Esophagus squamous epithelium (tissue), 5 donors: ENCODE measurements at regions not wholly inside any gene's neighbourhood (a gene's known extent, or its start where the extent isn't known, plus 50 kb on each side); places are given as distances from the start of the nearest gene placed in this dataset.
"Not testable (repeated sequence)": the region's sequence is repeated elsewhere in the genome, so short reads cannot be mapped to it uniquely, and the experiment has no call there.

Experiments
- DNase-seq: peaks from one replicate; lab custom pipeline; 2025; lab: John Stamatoyannopoulos, UW
- H3K27ac ChIP-seq, 4 donors: fragments of 200-600 bp; sonication (generic); one replicate each; pipeline ENCODE4 v1.5.1; 2016 to 2019; ENCODE audit warnings: mild to moderate bottlenecking in 1 of 4
- H3K27me3 ChIP-seq, 4 donors: fragments of 200-600 bp; sonication (generic); 1 replicate in 3 of 4; 2 replicates in 1 of 4; pipeline versions ENCODE4 v1.5.1 to v1.6.0; 2017 to 2021; ENCODE audit warnings: antibody characterized with exemption in 1 of 4
- H3K36me3 ChIP-seq, 3 donors: fragments of 200-600 bp; sonication (generic); one replicate each; pipeline ENCODE4 v1.5.1; 2016 to 2019
- H3K4me1 ChIP-seq, 3 donors: fragments of 200-600 bp; sonication (generic); one replicate each; pipeline ENCODE4 v1.5.1; 2017 to 2019
- H3K4me3 ChIP-seq, 4 donors: fragments of 200-600 bp; sonication (generic); 1 replicate in 3 of 4; 2 replicates in 1 of 4; pipeline ENCODE4 v1.5.1; 2016 to 2019; ENCODE audit warnings: mild to moderate bottlenecking in 2 of 4, moderate library complexity in 1 of 4
- H3K9me3 ChIP-seq, 3 donors: fragments of 200-600 bp; sonication (generic); one replicate each; pipeline ENCODE4 v1.5.1; 2016 to 2019
- POLR2A ChIP-seq, 4 donors: fragments of 450-650 bp; IDR thresholded peaks; one replicate each; pipeline ENCODE4 v1.6.1; 2017; ENCODE audit warnings: antibody characterized with exemption in 4 of 4, mild to moderate bottlenecking in 4 of 4, moderate library complexity in 3 of 4
- WGBS, 2 donors: methylation state at CpG; one replicate each; pipeline ENCODE4 v1.1.5; 2018; 5-methylcytosine and 5-hydroxymethylcytosine counted together
- intact Hi-C: fragments of 100-400 bp; cut with DNase I; formaldehyde crosslinking; loops from one replicate; pipeline ENCODE4 v1.15.0; 2022
- TF ChIP-seq, protein P1 (sequence below), 6 experiments: fragments of 450-650 bp in 4 of 6; fragments of 200-600 bp in 2 of 6; sonication (generic) in 2 of 6; IDR thresholded peaks; one replicate each; pipeline ENCODE4 v1.5.1; 2016 to 2019; ENCODE audit warnings: antibody characterized with exemption in 6 of 6, mild to moderate bottlenecking in 4 of 6, moderate library complexity in 4 of 6
- donor health status: DM: yes; HTN: yes; CAD: no.

DNA sequence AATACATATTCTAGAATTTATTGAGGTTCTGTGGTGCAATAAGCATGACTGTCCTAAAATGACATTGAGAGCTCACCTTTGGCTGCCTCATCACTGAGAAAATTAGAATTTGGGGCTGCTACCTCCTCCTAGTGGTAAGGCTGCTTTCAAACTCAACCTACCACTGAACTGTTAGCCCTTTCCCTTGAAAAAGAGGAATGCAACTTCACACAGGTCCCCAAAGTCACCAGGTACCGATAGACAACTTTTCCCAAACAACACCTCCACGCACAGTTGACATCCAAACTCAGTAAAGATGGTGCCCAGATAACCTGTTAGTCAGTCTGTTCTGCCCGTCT lies 75.9 kb upstream of the SCIN start:
- H3K36me3 ChIP-seq, result no peaks in the 10 kb centered on the region
- no peak overlapping the region for H3K4me3 ChIP-seq
- 92% methylated on average over 2 to 3 of the region's 3 CpGs for WGBS, 2 donors
- intact Hi-C loops, result loop anchor here (10.0 kb wide), 1 partner anchor 100 kb away; no protein-coding TSS in a partner anchor
- H3K4me1 ChIP-seq, result no peaks in the 10 kb centered on the region
- DNase-seq, result no peak
- no peaks in the 10 kb centered on the region for H3K9me3 ChIP-seq
- no peaks in the 10 kb centered on the region for H3K27me3 ChIP-seq
- H3K27ac ChIP-seq, result no peak overlapping the region
- TF ChIP-seq, protein P1, sequence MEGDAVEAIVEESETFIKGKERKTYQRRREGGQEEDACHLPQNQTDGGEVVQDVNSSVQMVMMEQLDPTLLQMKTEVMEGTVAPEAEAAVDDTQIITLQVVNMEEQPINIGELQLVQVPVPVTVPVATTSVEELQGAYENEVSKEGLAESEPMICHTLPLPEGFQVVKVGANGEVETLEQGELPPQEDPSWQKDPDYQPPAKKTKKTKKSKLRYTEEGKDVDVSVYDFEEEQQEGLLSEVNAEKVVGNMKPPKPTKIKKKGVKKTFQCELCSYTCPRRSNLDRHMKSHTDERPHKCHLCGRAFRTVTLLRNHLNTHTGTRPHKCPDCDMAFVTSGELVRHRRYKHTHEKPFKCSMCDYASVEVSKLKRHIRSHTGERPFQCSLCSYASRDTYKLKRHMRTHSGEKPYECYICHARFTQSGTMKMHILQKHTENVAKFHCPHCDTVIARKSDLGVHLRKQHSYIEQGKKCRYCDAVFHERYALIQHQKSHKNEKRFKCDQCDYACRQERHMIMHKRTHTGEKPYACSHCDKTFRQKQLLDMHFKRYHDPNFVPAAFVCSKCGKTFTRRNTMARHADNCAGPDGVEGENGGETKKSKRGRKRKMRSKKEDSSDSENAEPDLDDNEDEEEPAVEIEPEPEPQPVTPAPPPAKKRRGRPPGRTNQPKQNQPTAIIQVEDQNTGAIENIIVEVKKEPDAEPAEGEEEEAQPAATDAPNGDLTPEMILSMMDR (IDR thresholded peaks at IDR 0.05), result peak in 1 of 6 experiments; percentile 10
- no peak for TF ChIP-seq POLR2A (IDR thresholded peaks at IDR 0.05)

DNA sequence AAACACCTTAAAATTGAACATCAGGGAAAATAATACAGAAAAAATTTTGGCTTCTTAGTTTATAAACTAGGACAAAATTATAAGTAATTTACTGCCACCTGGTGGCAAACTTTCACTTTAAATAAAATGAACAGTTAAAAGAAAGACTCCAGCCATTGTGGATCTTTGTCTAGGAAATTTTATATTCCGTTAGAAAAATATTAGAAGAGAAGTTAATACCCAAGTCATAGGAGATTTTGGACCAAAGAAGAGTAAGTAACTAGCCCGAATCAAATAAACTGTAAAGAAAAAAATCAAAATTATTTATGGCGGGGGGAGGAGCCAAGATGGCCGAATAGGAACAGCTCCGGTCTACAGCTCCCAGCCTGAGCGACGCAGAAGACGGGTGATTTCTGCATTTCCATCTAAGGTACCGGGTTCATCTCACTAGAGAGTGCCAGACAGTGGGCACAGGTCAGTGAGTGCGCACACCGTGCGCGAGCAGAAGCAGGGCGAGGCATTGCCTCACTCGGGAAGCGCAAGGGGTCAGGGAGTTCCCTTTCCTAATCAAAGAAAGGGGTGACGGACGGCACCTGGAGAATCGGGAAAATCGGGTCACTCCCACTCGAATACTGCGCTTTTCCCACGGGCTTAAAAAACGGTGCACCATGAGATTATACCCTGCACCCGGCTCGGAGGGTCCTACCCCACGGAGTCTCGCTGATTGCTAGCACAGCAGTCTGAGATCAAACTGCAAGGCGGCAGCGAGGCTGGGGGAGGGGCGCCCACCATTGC lies 73.4 kb upstream of the SCIN start:
- not testable (repeated sequence) for H3K9me3 ChIP-seq, H3K36me3 ChIP-seq, H3K27me3 ChIP-seq, DNase-seq, H3K4me1 ChIP-seq, H3K27ac ChIP-seq
- 57 to 69% methylated on average over 9 to 14 of the region's 31 CpGs for WGBS, 2 donors
- peak overlapping the region in 2 of 4 donors; percentile 3 to 58 for H3K4me3 ChIP-seq
- intact Hi-C loops, result loop anchor here (10.0 kb wide), 1 partner anchor 102 kb away; no protein-coding TSS in a partner anchor
- TF ChIP-seq, protein P1 (IDR thresholded peaks at IDR 0.05), result peak in 4 of 6 experiments; percentile 37 to 42 (median 38)

DNA sequence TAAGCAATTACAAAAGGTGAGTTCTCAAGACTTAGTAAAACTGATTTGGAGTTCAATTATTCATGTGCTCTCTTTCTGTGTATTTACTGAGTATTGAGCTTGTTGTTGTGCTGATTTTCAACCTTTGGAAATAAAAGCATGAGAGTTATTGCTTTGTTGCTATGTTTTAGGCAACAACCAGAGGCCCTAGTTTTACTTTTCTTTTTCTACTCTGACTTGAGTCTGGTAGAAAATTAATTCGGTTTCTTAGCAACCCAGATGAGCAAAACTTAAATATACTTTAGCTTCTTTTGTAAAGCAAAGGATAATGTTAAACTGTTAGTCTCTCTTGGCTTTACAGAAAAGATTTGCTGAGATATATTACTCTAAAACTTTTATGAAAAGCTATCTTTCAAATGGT lies 66.4 kb upstream of the SCIN start:
- no peaks in the 10 kb centered on the region for H3K4me1 ChIP-seq
- DNase-seq, result no peak
- no peak overlapping the region for H3K27ac ChIP-seq
- H3K4me3 ChIP-seq, result no peak overlapping the region
- TF ChIP-seq, protein P1 (IDR thresholded peaks at IDR 0.05), result no peak
- TF ChIP-seq POLR2A (IDR thresholded peaks at IDR 0.05), result no peak
- H3K9me3 ChIP-seq, result no peaks in the 10 kb centered on the region
- intact Hi-C loops, result no loop called here
- 9 to 18% methylated on average over 1 of the region's 1 CpG for WGBS, 2 donors
- H3K27me3 ChIP-seq, result no peaks in the 10 kb centered on the region
- H3K36me3 ChIP-seq, result no peaks in the 10 kb centered on the region

DNA sequence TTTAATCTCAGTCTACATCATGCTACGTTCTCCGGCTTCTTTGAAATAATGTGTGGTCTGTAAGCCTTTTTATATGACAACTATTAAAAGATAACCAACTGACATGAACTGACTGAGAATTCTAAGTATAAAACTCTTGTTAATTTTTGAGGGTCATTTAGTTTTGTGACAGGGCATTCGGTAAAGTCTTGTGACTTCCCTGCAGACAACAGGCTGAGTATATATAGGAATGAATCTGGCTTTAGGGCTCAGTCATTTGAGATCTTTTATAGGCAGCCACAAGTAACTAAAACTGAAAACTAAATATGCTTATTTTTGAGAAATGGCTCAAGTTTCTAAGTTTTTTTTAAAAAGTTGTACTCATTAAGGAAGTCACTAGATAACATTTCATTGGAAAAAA lies 62.5 kb upstream of the SCIN start:
- Histone ChIP-seq H3K36me3 (no peaks in the 10 kb centered on the region), H3K4me3 (no peak overlapping the region), H3K27ac (no peak overlapping the region), H3K4me1 (no peaks in the 10 kb centered on the region), H3K9me3 (no peaks in the 10 kb centered on the region), H3K27me3 (no peaks in the 10 kb centered on the region)
- TF ChIP-seq, protein P1 (IDR thresholded peaks at IDR 0.05), result no peak
- no peak for TF ChIP-seq POLR2A (IDR thresholded peaks at IDR 0.05)
- intact Hi-C loops, result no loop called here
- no peak for DNase-seq
- WGBS, 2 donors, result 86 to 89% methylated on average over 3 of the region's 3 CpGs

DNA sequence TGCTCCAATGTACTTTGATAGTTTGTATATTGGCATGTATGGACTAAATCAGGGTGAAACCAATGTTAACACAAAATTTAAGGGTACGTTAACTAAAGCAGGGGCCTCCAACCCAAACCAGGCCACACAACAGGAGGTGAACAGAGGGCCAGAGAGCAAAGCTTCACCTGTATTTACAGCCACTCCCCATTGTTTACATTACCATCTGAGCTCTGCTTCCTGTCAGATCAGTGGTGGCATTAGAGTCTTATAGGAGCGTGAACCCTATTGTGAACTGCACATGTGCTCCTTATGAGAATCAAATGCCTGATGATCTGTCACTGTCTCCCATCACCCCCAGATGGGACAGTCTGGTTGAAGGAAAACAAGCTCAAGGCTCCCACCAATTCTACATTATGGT lies 62.0 kb upstream of the SCIN start:
- H3K27me3 ChIP-seq, result no peaks in the 10 kb centered on the region

More for the DNA sequence above, 62.0 kb upstream of the SCIN start:
- TF ChIP-seq, protein P1 (IDR thresholded peaks at IDR 0.05), result no peak
- no peak for TF ChIP-seq POLR2A (IDR thresholded peaks at IDR 0.05)
- DNase-seq, result no peak
- Histone ChIP-seq H3K9me3 (no peaks in the 10 kb centered on the region), H3K4me1 (no peaks in the 10 kb centered on the region), H3K4me3 (no peak overlapping the region), H3K27ac (no peak overlapping the region), H3K36me3 (no peaks in the 10 kb centered on the region)
- WGBS, 2 donors, result 65 to 77% methylated on average over 2 of the region's 2 CpGs
- intact Hi-C loops, result no loop called here
